Muscle of leg (tissue), 3 donors: ENCODE measurements at regions not wholly inside any gene's neighbourhood (a gene's known extent, or its start where the extent isn't known, plus 50 kb on each side); places are given as distances from the start of the nearest gene placed in this dataset.
"Not testable (repeated sequence)": the region's sequence is repeated elsewhere in the genome, so short reads cannot be mapped to it uniquely, and the experiment has no call there.

Experiments used
- DNase-seq: peaks from one replicate; pipeline ENCODE4 v3.0.0; 2013
- H3K27ac ChIP-seq: one replicate; pipeline ENCODE4 v1.5.1; 2013; ENCODE audit warnings: mild to moderate bottlenecking, low read length, control low read depth
- H3K27me3 ChIP-seq: one replicate; pipeline ENCODE4 v1.6.1; 2013; ENCODE audit warnings: low read length; ENCODE audit not compliant: control insufficient read depth, insufficient read depth
- H3K36me3 ChIP-seq: one replicate; pipeline ENCODE4 v1.6.1; 2013; ENCODE audit warnings: low read length; ENCODE audit not compliant: control insufficient read depth, insufficient read depth
- H3K4me1 ChIP-seq: one replicate; pipeline ENCODE4 v1.6.1; 2013; ENCODE audit warnings: low read length; ENCODE audit not compliant: control insufficient read depth, insufficient read depth
- H3K4me3 ChIP-seq: one replicate; pipeline ENCODE4 v1.5.1; 2013; ENCODE audit warnings: low read length, control low read depth
- H3K9me3 ChIP-seq: replicated peaks from 2 replicates; pipeline ENCODE4 v1.6.1; 2013; ENCODE audit warnings: low read depth, low read length; ENCODE audit not compliant: control insufficient read depth
- WGBS: methylation state at CpG from one replicate; pipeline ENCODE4 v1.1.5; 2013; ENCODE audit warnings: missing lambda C conversion rate; ENCODE audit not compliant: insufficient coverage; 5-methylcytosine and 5-hydroxymethylcytosine counted together

GRCh38 chr22:35158336-35158735 is 92.4 kb downstream of the ISX start:
- 53% methylated on average over 4 of the region's 7 CpGs for WGBS
- H3K4me1 ChIP-seq, result no peaks in the 10 kb centered on the region
- no peaks in the 10 kb centered on the region for H3K36me3 ChIP-seq
- H3K9me3 ChIP-seq, result no peaks in the 10 kb centered on the region
- DNase-seq, result no peak
- H3K4me3 ChIP-seq, result no peak overlapping the region
- peaks cover 5% of the 10 kb centered on the region for H3K27me3 ChIP-seq
- H3K27ac ChIP-seq, result no peak overlapping the region

DNA sequence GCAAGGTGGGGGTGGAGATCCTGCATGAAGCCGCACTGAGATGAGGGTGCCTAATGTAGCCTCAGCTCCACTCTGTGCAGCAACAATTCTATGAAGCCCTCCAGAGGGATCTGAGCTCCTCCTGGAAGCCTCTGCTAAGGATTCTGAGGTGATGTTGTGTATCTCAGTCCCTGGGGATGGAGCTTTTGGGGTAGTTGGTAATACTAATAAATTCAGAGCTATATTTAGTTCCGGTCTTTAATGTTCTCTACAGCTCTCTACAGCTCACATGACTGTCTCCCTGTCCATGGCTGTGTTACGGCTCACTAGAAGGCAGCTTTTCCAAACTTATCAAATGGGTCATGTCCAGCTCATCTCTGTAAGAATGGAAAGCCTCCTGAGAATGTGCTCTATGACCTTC is 93.4 kb downstream of the ISX start:
- no peak overlapping the region for H3K27ac ChIP-seq
- no peak overlapping the region for H3K4me3 ChIP-seq
- H3K4me1 ChIP-seq, result no peaks in the 10 kb centered on the region
- no peaks in the 10 kb centered on the region for H3K9me3 ChIP-seq
- no peak for DNase-seq
- WGBS, result 40% methylated on average over 1 of the region's 3 CpGs
- no peaks in the 10 kb centered on the region for H3K36me3 ChIP-seq
- H3K27me3 ChIP-seq, result peaks cover 5% of the 10 kb centered on the region

GRCh38 chr22:35160268-35160667 is 94.3 kb downstream of the ISX start:
- H3K36me3 ChIP-seq, result no peaks in the 10 kb centered on the region
- no peaks in the 10 kb centered on the region for H3K4me1 ChIP-seq
- no peak for DNase-seq
- H3K27ac ChIP-seq, result no peak overlapping the region
- peaks cover 5% of the 10 kb centered on the region for H3K27me3 ChIP-seq
- 78% methylated on average over 6 of the region's 6 CpGs for WGBS
- H3K4me3 ChIP-seq, result no peak overlapping the region
- no peaks in the 10 kb centered on the region for H3K9me3 ChIP-seq

DNA sequence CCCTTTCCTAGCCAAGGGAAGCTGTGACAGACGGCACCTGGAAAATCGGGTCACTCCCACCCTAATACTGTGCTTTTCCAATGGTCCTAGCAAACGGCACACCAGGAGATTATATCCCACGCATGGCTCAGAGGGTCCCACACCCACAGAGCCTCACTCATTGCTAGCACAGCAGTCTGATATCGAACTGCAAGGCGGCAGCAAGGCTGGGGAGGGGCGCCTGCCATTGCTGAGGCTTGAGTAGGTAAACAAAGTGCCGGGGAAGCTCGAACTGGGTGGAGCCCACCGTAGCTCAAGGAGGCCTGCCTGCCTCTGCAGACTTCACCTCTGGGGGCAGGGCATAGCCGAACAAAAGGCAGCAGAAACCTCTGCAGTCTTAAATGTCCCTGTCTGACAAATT is 91.4 kb upstream of the HMGXB4 start:
- H3K9me3 ChIP-seq, H3K4me1 ChIP-seq, H3K4me3 ChIP-seq, H3K27me3 ChIP-seq, H3K27ac ChIP-seq, DNase-seq, H3K36me3 ChIP-seq: not testable (repeated sequence)
- WGBS, result 68% methylated on average over 8 of the region's 11 CpGs

- no peaks in the 10 kb centered on the region for H3K9me3 ChIP-seq
- no peak for DNase-seq
- H3K36me3 ChIP-seq, result no peaks in the 10 kb centered on the region
- no peaks in the 10 kb centered on the region for H3K4me1 ChIP-seq
- H3K4me3 ChIP-seq, result no peak overlapping the region
- peaks cover 2% of the 10 kb centered on the region for H3K27me3 ChIP-seq
- WGBS, result 81% methylated on average over 4 of the region's 11 CpGs
- H3K27ac ChIP-seq, result no peak overlapping the region
These were observed 86.3 kb upstream of the HMGXB4 start for GRCh38 chr22:35170716-35171697.

- Histone ChIP-seq H3K27ac (no peak overlapping the region), H3K27me3 (peaks cover 2% of the 10 kb centered on the region), H3K4me1 (no peaks in the 10 kb centered on the region), H3K36me3 (no peaks in the 10 kb centered on the region), H3K9me3 (no peaks in the 10 kb centered on the region), H3K4me3 (no peak overlapping the region)
- 13% methylated on average over 4 of the region's 5 CpGs for WGBS
- no peak for DNase-seq
These were observed 84.9 kb upstream of the HMGXB4 start for GRCh38 chr22:35172442-35172841.

DNA sequence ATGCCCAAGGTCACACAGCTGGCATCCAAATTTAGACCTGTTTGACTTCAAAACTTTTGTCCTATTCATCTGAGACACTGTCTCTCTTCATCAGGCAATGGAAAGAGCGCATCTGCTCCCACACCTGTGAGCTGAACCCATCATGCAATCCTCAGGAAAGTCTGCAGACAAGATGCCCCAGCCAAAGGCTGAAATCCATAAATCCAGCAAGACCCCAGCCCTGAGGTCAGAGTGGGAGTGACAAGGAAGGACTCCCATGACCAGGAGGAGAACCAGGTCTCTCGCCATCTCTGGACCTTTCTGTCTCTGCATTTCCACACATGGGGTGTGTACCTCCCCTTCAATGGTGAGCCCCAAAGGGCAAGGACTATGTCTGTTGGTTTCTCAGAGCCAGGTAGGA is 83.6 kb upstream of the HMGXB4 start:
- no peaks in the 10 kb centered on the region for H3K36me3 ChIP-seq
- H3K4me1 ChIP-seq, result no peaks in the 10 kb centered on the region
- H3K27me3 ChIP-seq, result peaks cover 2% of the 10 kb centered on the region
- H3K9me3 ChIP-seq, result no peaks in the 10 kb centered on the region
- H3K4me3 ChIP-seq, result no peak overlapping the region
- 67% methylated on average over 2 of the region's 2 CpGs for WGBS
- no peak for DNase-seq
- H3K27ac ChIP-seq, result no peak overlapping the region

DNA sequence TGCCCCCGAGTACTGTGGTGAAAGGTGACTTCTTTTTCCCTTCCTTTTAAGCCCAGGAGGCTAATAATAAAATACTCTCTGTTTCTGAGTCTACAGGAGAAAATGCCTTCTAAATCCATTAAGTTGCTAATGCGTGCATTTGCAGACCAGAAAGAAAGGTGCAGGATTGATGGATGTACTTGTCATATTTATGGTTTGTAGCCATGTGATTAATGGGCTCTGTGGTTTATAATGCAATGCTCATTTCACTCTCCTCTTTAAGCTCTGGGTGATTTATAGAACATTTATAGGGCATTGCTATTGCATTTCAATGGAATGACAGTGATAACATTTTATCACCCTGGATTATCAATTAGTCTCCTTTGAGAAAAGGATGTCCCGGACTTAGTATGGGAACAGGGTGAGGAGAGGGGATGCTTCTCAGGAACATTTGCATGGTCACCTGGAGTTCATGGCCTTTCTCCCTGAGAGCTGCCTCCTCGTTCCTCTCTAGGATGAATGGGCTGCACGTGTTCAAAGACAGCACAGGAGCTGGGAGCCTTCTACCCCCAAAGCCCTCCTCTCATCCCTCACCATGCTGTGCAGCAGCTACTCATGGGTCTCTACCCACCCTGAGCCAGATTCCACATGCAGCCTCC is 82.8 kb upstream of the HMGXB4 start:
- H3K9me3 ChIP-seq, result no peaks in the 10 kb centered on the region
- H3K4me3 ChIP-seq, result no peak overlapping the region
- DNase-seq, result no peak
- no peak overlapping the region for H3K27ac ChIP-seq
- no peaks in the 10 kb centered on the region for H3K4me1 ChIP-seq
- peaks cover 2% of the 10 kb centered on the region for H3K27me3 ChIP-seq
- H3K36me3 ChIP-seq, result no peaks in the 10 kb centered on the region
- 6% methylated on average over 3 of the region's 5 CpGs for WGBS

DNA sequence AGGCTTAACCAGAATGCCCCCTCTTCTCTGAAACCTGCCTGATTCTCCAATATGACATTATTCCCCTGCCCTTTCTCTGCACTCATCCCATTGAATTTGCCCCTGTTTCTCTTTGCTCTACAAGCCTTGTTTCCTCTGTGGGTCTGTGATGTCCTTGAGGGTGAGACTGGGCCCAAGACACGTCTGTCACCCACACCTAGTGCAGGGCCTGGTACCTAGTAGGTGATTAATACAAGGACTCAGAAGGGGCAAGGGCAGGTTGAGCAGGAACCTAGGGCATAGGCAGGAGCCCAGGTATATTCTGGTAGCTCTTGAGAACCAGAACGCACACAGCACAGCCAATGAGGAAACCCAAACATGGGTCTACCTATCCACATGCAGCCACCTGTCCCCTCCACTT is 81.9 kb upstream of the HMGXB4 start:
- Histone ChIP-seq H3K36me3 (no peaks in the 10 kb centered on the region), H3K4me3 (no peak overlapping the region), H3K4me1 (no peaks in the 10 kb centered on the region), H3K9me3 (no peaks in the 10 kb centered on the region), H3K27me3 (peaks cover 2% of the 10 kb centered on the region), H3K27ac (no peak overlapping the region)
- WGBS, result 78% methylated on average over 1 of the region's 2 CpGs
- DNase-seq, result no peak

- Histone ChIP-seq H3K4me1 (no peaks in the 10 kb centered on the region), H3K27me3 (peaks cover 2% of the 10 kb centered on the region), H3K9me3 (no peaks in the 10 kb centered on the region), H3K36me3 (no peaks in the 10 kb centered on the region), H3K4me3 (no peak overlapping the region), H3K27ac (no peak overlapping the region)
- 43% methylated on average over 1 of the region's 2 CpGs for WGBS
- no peak for DNase-seq
These were observed 79.5 kb upstream of the HMGXB4 start for GRCh38 chr22:35177811-35178210.
